GM10266 (cell line): ENCODE measurements at regions not wholly inside any gene's neighbourhood (a gene's known extent, or its start where the extent isn't known, plus 50 kb on each side); places are given as distances from the start of the nearest gene placed in this dataset.

Experiments
- DNase-seq: peaks from one replicate; pipeline ENCODE4 v3.0.0; 2012; ENCODE audit errors: extremely low spot score
- CTCF ChIP-seq: IDR thresholded peaks from 2 replicates; pipeline ENCODE4 v1.5.1; 2012; ENCODE audit warnings: mild to moderate bottlenecking, low read depth; ENCODE audit not compliant: control insufficient read depth, insufficient read depth; ENCODE audit errors: missing control alignments

- TF ChIP-seq CTCF = no peak
Observed at GRCh38 chrX:39954851-39955250, 142.9 kb downstream of the BCOR start.

DNA sequence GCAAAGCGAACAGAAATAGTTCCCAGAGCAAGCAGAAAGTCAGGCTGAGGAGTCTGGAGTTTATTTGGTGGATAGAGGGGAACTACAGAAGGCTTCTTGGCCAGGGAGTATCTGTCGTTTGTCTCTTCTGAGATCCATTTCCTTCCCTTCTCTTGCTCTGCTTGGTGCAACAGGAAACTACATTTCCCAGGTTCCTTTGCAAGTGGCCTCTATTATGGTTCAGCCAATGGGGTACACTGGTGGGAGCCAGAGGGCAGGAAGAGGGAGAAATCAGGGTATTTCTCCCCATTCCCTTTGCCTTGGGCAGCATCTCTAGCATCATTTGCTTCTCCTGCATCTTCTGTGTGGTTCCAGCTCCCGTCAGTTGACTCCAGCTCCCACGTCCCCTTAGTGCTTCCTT, 142.1 kb downstream of the BCOR start:
- DNase-seq = peak; percentile 10
- no peak for TF ChIP-seq CTCF

More at GRCh38 chrX:39954851-39955250, 142.9 kb downstream of the BCOR start:
- DNase-seq = no peak

DNA sequence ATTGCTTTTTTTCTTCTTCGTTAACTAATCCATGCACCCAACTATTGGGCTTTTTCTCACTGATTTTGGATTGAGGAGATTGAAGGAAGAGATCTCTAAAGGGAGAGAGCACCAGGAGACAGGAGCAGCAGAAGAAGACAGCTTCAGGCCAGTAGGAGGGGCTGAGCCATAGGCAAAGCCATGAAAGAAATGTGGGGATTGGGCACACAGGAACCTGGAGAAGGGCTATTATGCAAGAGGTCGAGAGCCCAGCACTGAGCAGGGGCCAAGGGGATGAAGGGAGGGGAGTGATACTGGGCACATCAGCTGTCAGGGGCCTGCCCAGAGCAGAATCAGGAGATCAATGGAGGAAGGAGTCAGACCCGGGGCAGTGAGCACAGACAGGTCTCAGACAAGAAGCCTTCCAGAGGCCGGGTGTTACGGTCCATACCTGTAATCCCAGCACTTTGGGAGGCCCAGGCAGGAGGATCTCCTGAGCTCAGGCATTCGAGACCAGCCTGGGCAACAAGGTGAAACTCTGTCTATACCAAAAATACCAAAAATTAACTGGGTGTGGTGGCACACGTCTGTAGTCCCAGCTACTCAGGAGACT, 140.9 kb downstream of the BCOR start:
- no peak for DNase-seq
- no peak for TF ChIP-seq CTCF

DNA sequence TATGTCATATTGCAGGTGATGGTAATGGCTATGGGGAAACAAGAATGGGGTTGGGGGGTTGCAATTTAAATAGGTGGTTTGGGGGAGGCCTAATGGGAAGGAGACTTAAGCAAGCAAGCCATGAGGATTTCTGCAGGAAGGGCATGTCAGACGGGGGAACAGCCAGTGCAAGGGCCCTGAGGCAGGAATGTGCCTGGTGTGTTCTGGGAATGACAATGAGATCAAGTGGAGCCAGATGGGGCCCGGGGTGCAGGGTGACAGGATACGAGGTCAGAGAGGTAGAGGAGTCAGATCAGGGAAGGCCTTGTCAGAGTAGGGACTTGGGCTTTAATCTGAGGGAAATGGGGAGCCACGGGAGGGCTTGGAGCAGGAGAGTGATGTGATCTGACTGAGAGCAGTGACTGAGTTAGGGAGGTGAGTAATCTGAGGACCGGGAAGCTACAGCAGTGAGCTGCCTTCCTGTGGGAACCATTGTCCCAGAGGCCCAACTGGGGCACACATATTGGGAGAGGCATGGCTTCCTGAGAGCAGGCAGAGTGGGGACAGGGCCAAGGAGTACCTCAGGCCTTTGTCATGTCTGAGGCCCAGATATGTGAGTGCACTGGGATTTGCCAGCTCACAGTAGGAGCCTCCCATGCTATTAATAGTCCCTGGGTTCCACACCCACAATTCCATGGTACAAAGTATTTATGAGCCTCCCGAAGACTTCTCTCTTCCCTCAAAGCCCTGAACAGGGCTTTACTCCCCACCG, 139.8 kb downstream of the BCOR start:
- no peak for DNase-seq
- TF ChIP-seq CTCF = no peak

GRCh38 chrX:39958850-39959249, 138.9 kb downstream of the BCOR start:
- TF ChIP-seq CTCF = no peak
- DNase-seq = no peak

GRCh38 chrX:39960219-39960618, 137.5 kb downstream of the BCOR start:
- DNase-seq = no peak
- no peak for TF ChIP-seq CTCF

GRCh38 chrX:39961441-39961840, 136.3 kb downstream of the BCOR start:
- TF ChIP-seq CTCF = no peak
- DNase-seq = no peak
